Keratinocyte (primary cell): ENCODE measurements at regions not wholly inside any gene's neighbourhood (a gene's known extent, or its start where the extent isn't known, plus 50 kb on each side); places are given as distances from the start of the nearest gene placed in this dataset.

Experiments used
- DNase-seq: peaks from one replicate; pipeline ENCODE4 v3.0.0-alpha.2; 2011; ENCODE audit warnings: low read depth, missing footprints, low spot score
- FAIRE-seq: peaks from 2 replicates; lab custom pipeline; 2011; peaks lifted over from hg19 to GRCh38; lab: Jason Lieb, UNC
- H2AFZ ChIP-seq: 2 replicates; pipeline ENCODE4 v1.6.0; 2012; ENCODE audit warnings: low read length, control low read depth, inconsistent platforms; ENCODE audit not compliant: control insufficient read depth
- H3K27ac ChIP-seq: 2 replicates; pipeline ENCODE4 v1.5.1; 2011; ENCODE audit warnings: low read length; ENCODE audit not compliant: control insufficient read depth, insufficient read depth
- H3K27me3 ChIP-seq: 3 replicates; pipeline ENCODE4 v1.6.0; 2011; ENCODE audit warnings: low read length; ENCODE audit not compliant: control insufficient read depth, insufficient read depth; ENCODE audit errors: extremely low read depth
- H3K36me3 ChIP-seq, 2 experiments: 2 replicates in 1 of 2; 3 replicates in 1 of 2; pipeline ENCODE4 v1.5.1; 2011; ENCODE audit warnings: low read length in 2 of 2, mild to moderate bottlenecking in 1 of 2; ENCODE audit not compliant: control insufficient read depth in 2 of 2, insufficient read depth in 2 of 2; ENCODE audit errors: extremely low read depth in 1 of 2
- H3K4me1 ChIP-seq: 3 replicates; pipeline ENCODE4 v1.5.1; 2011; ENCODE audit warnings: low read length; ENCODE audit not compliant: control insufficient read depth, insufficient read depth; ENCODE audit errors: extremely low read depth
- H3K4me2 ChIP-seq: 3 replicates; pipeline ENCODE4 v1.6.0; 2011; ENCODE audit warnings: low read depth, low read length; ENCODE audit not compliant: control insufficient read depth, insufficient read depth; ENCODE audit errors: extremely low read depth
- H3K4me3 ChIP-seq, 3 experiments: fragments of 200-600 bp in 1 of 3; sonication (generic) in 1 of 3; 2 replicates in 2 of 3; 3 replicates in 1 of 3; pipeline ENCODE4 v1.5.1; 2011 to 2016; ENCODE audit warnings: low read length in 3 of 3, mild to moderate bottlenecking in 3 of 3, control low read depth in 2 of 3, inconsistent platforms in 1 of 3, low read depth in 1 of 3, mixed read lengths in 1 of 3, mixed run types in 1 of 3, moderate library complexity in 1 of 3; ENCODE audit not compliant: control insufficient read depth in 2 of 3, insufficient read depth in 2 of 3; ENCODE audit errors: extremely low read depth in 1 of 3
- H3K79me2 ChIP-seq: 2 replicates; pipeline ENCODE4 v1.6.0; 2012; ENCODE audit warnings: low read length; ENCODE audit not compliant: control insufficient read depth, insufficient read depth
- H3K9ac ChIP-seq: 3 replicates; pipeline ENCODE4 v1.6.0; 2011; ENCODE audit warnings: low read length; ENCODE audit not compliant: control insufficient read depth, insufficient read depth; ENCODE audit errors: extremely low read depth
- H3K9me1 ChIP-seq: 3 replicates; pipeline ENCODE4 v1.6.0; 2011; ENCODE audit warnings: low read length; ENCODE audit not compliant: control insufficient read depth, insufficient read depth; ENCODE audit errors: extremely low read depth
- H3K9me3 ChIP-seq: 2 replicates; pipeline ENCODE4 v1.5.1; 2012; ENCODE audit warnings: low read depth, low read length; ENCODE audit not compliant: control insufficient read depth
- H4K20me1 ChIP-seq: 3 replicates; pipeline ENCODE4 v1.6.0; 2011; ENCODE audit warnings: low read length; ENCODE audit not compliant: control insufficient read depth, insufficient read depth; ENCODE audit errors: extremely low read depth
- CTCF ChIP-seq, 3 experiments: IDR thresholded peaks in 1 of 3; conservative IDR thresholded peaks in 1 of 3; optimal IDR thresholded peaks in 1 of 3; 2 replicates in 2 of 3; 3 replicates in 1 of 3; pipeline versions ENCODE3 to v1.5.1; 2011; ENCODE audit warnings: low read length in 3 of 3, mild to moderate bottlenecking in 3 of 3, moderate library complexity in 2 of 3, control low read depth in 1 of 3, inconsistent platforms in 1 of 3; ENCODE audit not compliant: insufficient read depth in 2 of 3; ENCODE audit errors: extremely low read depth in 1 of 3
- EZH2 ChIP-seq: IDR thresholded peaks from one replicate; pipeline ENCODE4 v1.6.1; 2012; ENCODE audit warnings: inconsistent platforms, mild to moderate bottlenecking, low read length, moderate library complexity
- dilution Hi-C: fragments of 300-500 bp; cut with MboI; formaldehyde crosslinking; loops from one replicate; pipeline ENCODE4 v1.7.0; 2020; ENCODE audit warnings: low sequenced_read_pairs; ENCODE audit not compliant: extremely low pct_ligation_motif_present

- no peak overlapping the region for H3K4me3 ChIP-seq
- dilution Hi-C loops: no loop called here
- no peak for DNase-seq
- no peak overlapping the region for H3K9ac ChIP-seq
- no peaks in the 10 kb centered on the region for H4K20me1 ChIP-seq
- no peaks in the 10 kb centered on the region for H3K9me3 ChIP-seq
- no peaks in the 10 kb centered on the region for H3K27me3 ChIP-seq
- no peak for FAIRE-seq
- H3K27ac ChIP-seq: no peak overlapping the region
- no peak overlapping the region for H3K4me2 ChIP-seq
- H3K36me3 ChIP-seq: no peaks in the 10 kb centered on the region
- peaks cover 6% of the 10 kb centered on the region for H3K4me1 ChIP-seq
- TF ChIP-seq EZH2 (no peak), CTCF (optimal IDR thresholded peaks at IDR 0.05 in 1 of 3, IDR thresholded peaks at IDR 0.05 in 1 of 3, conservative IDR thresholded peaks at IDR 0.05 in 1 of 3; ENCODE audit: extremely low read depth in 1 of 3, insufficient read depth in 2 of 3, low read length in 3 of 3) (no peak)
- no peaks in the 10 kb centered on the region for H3K9me1 ChIP-seq
- H2AFZ ChIP-seq: no peak overlapping the region
- no peaks in the 10 kb centered on the region for H3K79me2 ChIP-seq
These were observed 196.6 kb upstream of the KIAA1217 start for GRCh38 chr10:24012249-24012803.

GRCh38 chr10:24027107-24027506 lies 181.8 kb upstream of the KIAA1217 start:
- Histone ChIP-seq H3K27ac (no peak overlapping the region), H3K4me2 (no peak overlapping the region), H3K4me3 (no peak overlapping the region), H3K27me3 (no peaks in the 10 kb centered on the region), H3K9me1 (no peaks in the 10 kb centered on the region), H4K20me1 (no peaks in the 10 kb centered on the region), H3K79me2 (no peaks in the 10 kb centered on the region), H2AFZ (no peak overlapping the region), H3K4me1 (no peaks in the 10 kb centered on the region), H3K9ac (no peak overlapping the region), H3K36me3 (no peaks in the 10 kb centered on the region), H3K9me3 (no peaks in the 10 kb centered on the region)
- no peak for FAIRE-seq
- no peak for DNase-seq
- dilution Hi-C loops: no loop called here
- TF ChIP-seq CTCF (optimal IDR thresholded peaks at IDR 0.05 in 1 of 3, IDR thresholded peaks at IDR 0.05 in 1 of 3, conservative IDR thresholded peaks at IDR 0.05 in 1 of 3; ENCODE audit: extremely low read depth in 1 of 3, insufficient read depth in 2 of 3, low read length in 3 of 3) (no peak), EZH2 (no peak)
